ENCODE measurements at regions not wholly inside any gene's neighbourhood (a gene's known extent, or its start where the extent isn't known, plus 50 kb on each side); places are given as distances from the start of the nearest gene placed in this dataset.
"Not testable (repeated sequence)": the region's sequence is repeated elsewhere in the genome, so short reads cannot be mapped to it uniquely, and the experiment has no call there.

DNA sequence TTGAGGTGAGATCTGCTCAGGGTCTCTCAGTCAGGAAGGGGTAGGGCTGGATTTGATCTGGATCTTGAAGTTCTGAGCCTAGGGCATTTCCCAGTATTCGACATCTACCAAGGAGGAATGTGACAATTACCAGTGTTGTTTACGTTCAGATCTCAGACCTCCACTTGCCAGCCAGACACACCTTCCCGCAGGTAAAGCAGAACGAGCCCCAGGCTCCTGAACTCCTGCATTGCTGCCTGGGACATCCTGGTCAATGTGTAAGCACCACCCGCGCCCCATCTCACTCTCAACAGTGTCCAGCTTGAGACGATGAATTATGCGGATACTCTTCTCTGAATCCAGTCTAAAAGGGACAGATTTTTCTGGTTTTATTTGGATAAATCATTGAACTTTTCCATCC is 56.7 kb upstream of the PTCH1 start:
- DNase-seq, result no peak

DNA sequence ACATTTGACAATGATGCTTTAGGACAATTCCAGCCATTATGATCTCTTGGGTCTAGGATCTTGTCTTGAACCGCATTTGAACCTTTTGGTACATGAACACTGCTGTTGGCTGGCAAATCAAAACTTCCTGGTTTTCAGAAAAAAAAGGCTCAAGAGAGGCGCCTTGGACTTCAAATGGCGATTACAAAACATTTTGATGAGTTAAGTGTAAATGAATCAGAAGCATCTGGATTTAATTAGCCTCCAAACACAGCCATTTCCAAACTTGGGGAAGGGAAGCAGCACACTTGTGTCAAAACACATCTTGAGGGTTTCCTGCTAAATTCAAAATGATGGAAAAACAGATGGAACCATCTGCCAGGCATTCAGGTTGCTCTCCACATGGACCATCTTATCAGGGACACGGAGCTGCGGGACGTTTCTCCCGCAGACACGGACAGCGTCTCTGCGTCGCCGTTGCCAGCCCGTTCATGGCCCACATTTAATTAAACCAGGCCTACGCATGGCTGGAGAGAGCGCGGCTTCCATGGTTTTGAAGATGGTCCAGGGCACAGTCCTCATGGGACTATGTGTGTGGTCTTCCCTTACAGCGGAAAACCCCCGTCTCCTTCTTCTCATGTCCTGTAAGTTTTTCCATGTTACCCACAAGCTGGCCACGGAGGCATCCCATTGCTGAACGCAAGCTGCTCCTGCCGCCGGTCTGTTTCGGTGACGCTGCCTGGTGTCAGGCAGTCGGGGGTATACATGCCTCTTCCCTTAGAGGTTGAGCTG is 55.8 kb upstream of the PTCH1 start:
- DNase-seq, result no peak

DNA sequence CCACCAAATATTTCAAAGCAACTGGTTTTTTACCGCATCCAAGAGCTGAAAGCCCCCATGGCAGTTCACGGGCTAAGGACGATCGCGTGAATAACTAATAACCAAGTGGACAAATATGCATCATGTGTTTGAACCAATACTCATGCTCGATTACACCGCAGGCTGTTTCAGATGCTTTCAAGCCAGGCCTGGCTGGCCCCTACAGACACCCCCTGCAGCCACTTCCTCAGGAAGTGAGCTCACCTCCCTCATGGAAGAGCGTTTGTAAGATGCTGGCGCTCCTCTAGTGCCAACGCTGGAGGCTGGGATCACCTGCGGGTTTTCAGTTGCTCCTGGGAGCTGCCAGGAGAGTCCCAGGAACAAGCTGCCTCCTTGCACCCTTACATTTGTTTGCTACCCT is 53.9 kb upstream of the PTCH1 start:
- no peak for DNase-seq

DNA sequence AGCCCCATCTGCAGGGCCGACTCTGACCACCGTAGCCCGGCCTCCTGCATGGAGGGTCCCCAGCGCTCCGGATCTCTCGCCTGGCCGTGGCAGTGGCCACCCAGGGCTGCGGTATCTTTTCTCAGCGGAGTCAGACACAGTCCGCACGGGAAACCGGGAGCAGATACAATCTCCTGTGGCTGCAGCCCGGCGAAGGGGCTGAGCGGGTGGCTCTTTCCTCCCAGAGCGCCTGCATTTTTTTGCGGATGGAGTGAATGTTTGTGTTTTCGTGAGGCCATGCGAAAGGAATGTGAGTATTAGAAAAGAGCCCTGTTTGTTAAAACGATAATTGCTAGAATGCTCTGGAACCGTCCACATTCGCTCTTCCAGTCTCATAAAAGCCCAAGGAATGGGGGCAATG is 53.4 kb upstream of the PTCH1 start:
- no peak for DNase-seq

DNA sequence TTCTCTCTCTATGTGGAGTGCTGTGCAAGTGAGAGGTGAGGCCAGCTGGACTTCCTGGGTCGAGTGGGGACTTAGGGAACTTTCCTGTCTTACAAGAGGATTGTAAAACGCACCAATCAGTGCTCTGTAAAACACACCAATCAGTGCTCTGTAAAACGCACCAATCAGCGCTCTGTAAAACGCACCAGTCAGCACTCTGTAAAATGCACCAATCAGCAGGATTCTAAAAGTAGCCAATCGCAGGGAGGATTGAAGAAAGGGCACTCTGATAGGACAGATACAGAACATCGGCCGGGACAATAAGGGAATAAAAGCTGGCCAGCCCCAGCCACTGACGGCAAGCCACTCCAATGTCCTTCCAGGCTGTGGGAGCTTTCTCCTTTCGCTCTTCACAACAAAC is 52.0 kb upstream of the PTCH1 start:
- DNase-seq, result not testable (repeated sequence)

Measured in NK-92 treated with Interleukin-12 subunit alpha and Interleukin-12 subunit beta, amount 100 ng/mL, for 24 hours (cell line).